ENCODE measurements at regions not wholly inside any gene's neighbourhood (a gene's known extent, or its start where the extent isn't known, plus 50 kb on each side); places are given as distances from the start of the nearest gene placed in this dataset.

DNA sequence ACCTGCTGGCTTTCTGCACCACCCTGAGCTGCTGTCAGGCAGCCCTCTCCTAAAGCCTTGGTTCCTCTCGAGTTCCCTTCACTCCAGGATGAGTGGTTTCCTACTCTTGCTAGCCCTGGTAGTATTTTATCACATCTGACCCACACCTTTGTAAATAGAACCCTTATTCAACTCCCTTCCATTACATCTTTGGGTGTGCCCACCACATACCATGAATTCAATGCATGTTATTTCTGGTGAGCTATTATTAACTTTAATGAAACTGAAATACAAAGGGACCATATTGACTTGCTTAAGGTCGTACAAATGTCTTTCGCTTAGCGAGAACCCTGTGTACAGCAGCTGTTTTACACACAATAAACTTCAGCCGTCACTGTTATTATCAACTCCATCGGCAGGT, 521.3 kb downstream of the GRIN2A start:
- DNase-seq, result no peak
- H3K27me3 Mint-ChIP-seq (ENCODE audit: insufficient read depth), result peaks cover 3% of the 10 kb centered on the region
- no peaks in the 10 kb centered on the region for H3K9me3 ChIP-seq (ENCODE audit: control insufficient read depth, low read length)

DNA sequence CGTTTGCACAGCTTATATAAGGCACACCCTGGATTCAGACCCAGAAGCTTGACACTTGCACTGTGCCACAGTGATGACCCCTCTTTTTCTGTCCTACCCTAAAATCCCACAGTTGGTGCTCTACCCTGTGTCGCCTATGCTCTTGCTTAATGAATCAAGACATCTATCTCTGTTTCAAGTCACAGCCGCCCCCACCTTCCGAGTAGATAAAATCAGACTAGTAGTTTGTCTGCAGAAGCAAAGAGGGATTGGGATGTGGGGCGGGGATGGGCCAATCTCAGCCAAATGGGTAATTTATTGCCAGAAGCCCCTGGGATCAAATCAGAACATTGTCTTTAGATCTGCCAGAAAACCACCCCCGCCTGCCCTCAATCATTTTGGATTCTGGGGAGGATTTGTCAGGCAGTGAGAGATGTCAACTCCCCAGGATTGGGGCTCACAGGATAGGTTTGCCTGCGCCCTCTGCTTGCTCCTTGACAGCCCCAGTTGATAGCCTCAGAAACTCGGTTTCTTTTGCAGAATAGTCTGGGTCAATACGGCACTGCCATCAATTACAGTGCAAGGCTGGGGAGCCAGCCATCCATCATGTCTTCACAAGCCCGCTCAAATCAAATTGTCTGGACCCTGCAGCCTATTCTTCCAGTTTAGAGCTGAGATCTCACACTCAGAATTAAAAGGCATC, 520.8 kb downstream of the GRIN2A start:
- TF ChIP-seq, protein P1, sequence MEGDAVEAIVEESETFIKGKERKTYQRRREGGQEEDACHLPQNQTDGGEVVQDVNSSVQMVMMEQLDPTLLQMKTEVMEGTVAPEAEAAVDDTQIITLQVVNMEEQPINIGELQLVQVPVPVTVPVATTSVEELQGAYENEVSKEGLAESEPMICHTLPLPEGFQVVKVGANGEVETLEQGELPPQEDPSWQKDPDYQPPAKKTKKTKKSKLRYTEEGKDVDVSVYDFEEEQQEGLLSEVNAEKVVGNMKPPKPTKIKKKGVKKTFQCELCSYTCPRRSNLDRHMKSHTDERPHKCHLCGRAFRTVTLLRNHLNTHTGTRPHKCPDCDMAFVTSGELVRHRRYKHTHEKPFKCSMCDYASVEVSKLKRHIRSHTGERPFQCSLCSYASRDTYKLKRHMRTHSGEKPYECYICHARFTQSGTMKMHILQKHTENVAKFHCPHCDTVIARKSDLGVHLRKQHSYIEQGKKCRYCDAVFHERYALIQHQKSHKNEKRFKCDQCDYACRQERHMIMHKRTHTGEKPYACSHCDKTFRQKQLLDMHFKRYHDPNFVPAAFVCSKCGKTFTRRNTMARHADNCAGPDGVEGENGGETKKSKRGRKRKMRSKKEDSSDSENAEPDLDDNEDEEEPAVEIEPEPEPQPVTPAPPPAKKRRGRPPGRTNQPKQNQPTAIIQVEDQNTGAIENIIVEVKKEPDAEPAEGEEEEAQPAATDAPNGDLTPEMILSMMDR (conservative IDR thresholded peaks at IDR 0.05), result no peak
- H3K4me1 ChIP-seq (ENCODE audit: control insufficient read depth, insufficient read depth, low read length), result peaks cover 2% of the 10 kb centered on the region

More for the DNA sequence above, 521.3 kb downstream of the GRIN2A start:
- no peaks in the 10 kb centered on the region for H3K36me3 ChIP-seq (ENCODE audit: control insufficient read depth, insufficient read depth, low read length)
- Mint-ChIP-seq H3K9me3 (no peaks in the 10 kb centered on the region), H3K36me3 (ENCODE audit: low read depth) (no peaks in the 10 kb centered on the region), H3K4me1 (peaks cover 24% of the 10 kb centered on the region), H3K4me3 (no peak overlapping the region), H3K27ac (no peak overlapping the region)
- H3K4me3 ChIP-seq (ENCODE audit: low read length), result no peak overlapping the region
- no peaks in the 10 kb centered on the region for H3K27me3 ChIP-seq (ENCODE audit: control insufficient read depth, insufficient read depth, low read length, poor library complexity, severe bottlenecking)
- TF ChIP-seq, protein P1 (conservative IDR thresholded peaks at IDR 0.05), result no peak
- peaks cover 2% of the 10 kb centered on the region for H3K4me1 ChIP-seq (ENCODE audit: control insufficient read depth, insufficient read depth, low read length)
- WGBS, 2 experiments (ENCODE audit: insufficient coverage in 1 of 2, insufficient read length in 1 of 2), result 91% methylated on average over 5 to 6 of the region's 6 CpGs
- no peak overlapping the region for H3K9ac ChIP-seq (ENCODE audit: extremely low read depth, low read length, poor library complexity, severe bottlenecking)
- no peak overlapping the region for H3K27ac ChIP-seq (ENCODE audit: low read depth, low read length)

DNA sequence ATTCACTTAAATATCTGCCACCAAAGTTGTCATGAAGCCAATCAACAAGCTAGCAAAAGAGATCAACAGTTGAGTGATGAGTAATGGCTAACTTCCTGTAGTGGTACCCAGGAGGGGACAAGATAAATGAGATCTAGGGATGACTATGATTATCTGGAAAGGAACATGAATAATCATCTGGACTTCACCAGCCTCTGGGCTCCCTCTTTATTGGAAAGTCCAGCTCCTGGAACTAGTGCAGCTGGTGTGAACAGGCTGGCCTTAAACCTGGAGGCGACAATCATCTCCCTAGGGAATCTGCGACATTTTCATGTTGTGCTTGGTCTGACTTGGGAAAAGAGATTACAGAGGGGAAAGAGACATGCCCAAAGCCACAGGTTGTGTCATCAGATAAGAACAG, 518.6 kb downstream of the GRIN2A start:
- Histone ChIP-seq H3K36me3 (ENCODE audit: control insufficient read depth, insufficient read depth, low read length) (no peaks in the 10 kb centered on the region), H3K27ac (ENCODE audit: low read depth, low read length) (no peak overlapping the region), H3K4me3 (ENCODE audit: low read length) (no peak overlapping the region), H3K9ac (ENCODE audit: extremely low read depth, low read length, poor library complexity, severe bottlenecking) (no peak overlapping the region), H3K27me3 (ENCODE audit: control insufficient read depth, insufficient read depth, low read length, poor library complexity, severe bottlenecking) (no peaks in the 10 kb centered on the region), H3K4me1 (ENCODE audit: control insufficient read depth, insufficient read depth, low read length) (peaks cover 2% of the 10 kb centered on the region), H3K9me3 (ENCODE audit: control insufficient read depth, low read length) (no peaks in the 10 kb centered on the region)
- Mint-ChIP-seq H3K27ac (no peak overlapping the region), H3K27me3 (ENCODE audit: insufficient read depth) (peaks cover 5% of the 10 kb centered on the region), H3K4me3 (no peak overlapping the region), H3K36me3 (ENCODE audit: low read depth) (no peaks in the 10 kb centered on the region), H3K4me1 (peaks cover 13% of the 10 kb centered on the region), H3K9me3 (no peaks in the 10 kb centered on the region)
- WGBS, 2 experiments (ENCODE audit: insufficient coverage in 1 of 2, insufficient read length in 1 of 2), result 92 to 100% methylated on average over 2 of the region's 2 CpGs
- no peak for DNase-seq
- TF ChIP-seq, protein P1 (conservative IDR thresholded peaks at IDR 0.05), result no peak

More for the DNA sequence above, 520.8 kb downstream of the GRIN2A start:
- Mint-ChIP-seq H3K36me3 (ENCODE audit: low read depth) (no peaks in the 10 kb centered on the region), H3K4me3 (no peak overlapping the region), H3K27me3 (ENCODE audit: insufficient read depth) (peaks cover 3% of the 10 kb centered on the region), H3K4me1 (peaks cover 24% of the 10 kb centered on the region), H3K9me3 (no peaks in the 10 kb centered on the region), H3K27ac (no peak overlapping the region)
- Histone ChIP-seq H3K9me3 (ENCODE audit: control insufficient read depth, low read length) (no peaks in the 10 kb centered on the region), H3K27me3 (ENCODE audit: control insufficient read depth, insufficient read depth, low read length, poor library complexity, severe bottlenecking) (no peaks in the 10 kb centered on the region), H3K27ac (ENCODE audit: low read depth, low read length) (no peak overlapping the region), H3K36me3 (ENCODE audit: control insufficient read depth, insufficient read depth, low read length) (no peaks in the 10 kb centered on the region), H3K9ac (ENCODE audit: extremely low read depth, low read length, poor library complexity, severe bottlenecking) (no peak overlapping the region), H3K4me3 (ENCODE audit: low read length) (no peak overlapping the region)
- no peak for DNase-seq
- 83 to 86% methylated on average over 9 to 10 of the region's 10 CpGs for WGBS, 2 experiments (ENCODE audit: insufficient coverage in 1 of 2, insufficient read length in 1 of 2)
